HCT116 (cell line): ENCODE measurements at regions not wholly inside any gene's neighbourhood (a gene's known extent, or its start where the extent isn't known, plus 50 kb on each side); places are given as distances from the start of the nearest gene placed in this dataset.

Source experiments
- ATAC-seq: fragments of 200-7000 bp; cut with Tn5 transposase; 2 replicates; pipeline ENCODE4 v1.9.1; 2020; ENCODE audit warnings: mild to moderate bottlenecking, moderate library complexity
- BruUV-seq: library from RNA; stranded (reverse); fragments of 400-500 nt; replicated peaks from 2 replicates; lab custom pipeline; 2021; lab: Mats Ljungman, UMichigan
- CTCF ChIA-PET: fragments of 300-600 bp; sonication (Branson Sonifier 250); formaldehyde crosslinking; loops from one replicate; lab custom pipeline; 2021; ENCODE audit warnings: antibody characterized with exemption; lab: Charles Lee
- POLR2A ChIA-PET: fragments of 300-600, 350-600 bp; sonication (Branson Sonifier 250); formaldehyde crosslinking; loops from one replicate; lab custom pipeline; 2021; ENCODE audit warnings: antibody characterized with exemption; lab: Charles Lee
- RAD21 ChIA-PET, 2 experiments: fragments of 300-600 bp; sonication (Branson Sonifier 250); formaldehyde crosslinking; loops; one replicate each; lab custom pipeline; 2023; ENCODE audit warnings: low total read pairs in 2 of 2; ENCODE audit not compliant: uncharacterized antibody in 2 of 2, unreplicated experiment in 2 of 2, low non-redundant PET in 1 of 2; lab: Charles Lee
- DNase-seq: peaks from one replicate; pipeline ENCODE4 v3.0.0-alpha.2; 2010; ENCODE audit warnings: low read depth, low spot score
- H2AFZ ChIP-seq: fragments of 200-600 bp; shearing (Covaris generic), sonication (generic); 2 replicates; pipeline ENCODE4 v1.6.1; 2017; ENCODE audit warnings: low read depth, mixed run types, mixed read lengths, antibody characterized with exemption, low read length; ENCODE audit not compliant: poor library complexity, severe bottlenecking
- H3K27ac ChIP-seq: 2 replicates; pipeline ENCODE4 v1.5.1; 2012; ENCODE audit warnings: low read depth, low read length
- H3K27me3 ChIP-seq: fragments of 200-600 bp; sonication (generic); 2 replicates; pipeline ENCODE4 v1.6.1; 2016; ENCODE audit warnings: mixed run types, low read length, mixed read lengths; ENCODE audit not compliant: insufficient read depth
- H3K36me3 ChIP-seq, 2 experiments: fragments of 200-500 bp in 1 of 2; fragments of 200-600 bp in 1 of 2; sonication (Bioruptor generic) in 1 of 2; sonication (generic) in 1 of 2; 2 replicates each; pipeline versions ENCODE4 v1.5.1 to v1.6.1; 2014 to 2016; ENCODE audit warnings: low read length in 2 of 2, inconsistent platforms in 1 of 2, mixed read lengths in 1 of 2, mixed run types in 1 of 2; ENCODE audit not compliant: insufficient read depth in 2 of 2, control insufficient read depth in 1 of 2
- H3K4me1 ChIP-seq, 2 experiments: fragments of 200-600 bp in 1 of 2; sonication (generic) in 1 of 2; 2 replicates each; pipeline versions ENCODE4 v1.5.1 to v1.6.1; 2012 to 2017; ENCODE audit warnings: low read length in 2 of 2, inconsistent platforms in 1 of 2, mild to moderate bottlenecking in 1 of 2, mixed read lengths in 1 of 2, mixed run types in 1 of 2, moderate library complexity in 1 of 2; ENCODE audit not compliant: insufficient read depth in 2 of 2, control insufficient read depth in 1 of 2
- H3K4me2 ChIP-seq: fragments of 200-600 bp; sonication (generic); 2 replicates; pipeline ENCODE4 v1.6.1; 2017; ENCODE audit warnings: mixed run types, low read length, mixed read lengths
- H3K4me3 ChIP-seq, 2 experiments: fragments of 200-600 bp in 1 of 2; sonication (generic) in 1 of 2; replicated peaks in 1 of 2; 2 replicates each; pipeline ENCODE4 v1.5.1; 2011 to 2016; ENCODE audit warnings: low read length in 2 of 2, control low read depth in 1 of 2, low read depth in 1 of 2, mild to moderate bottlenecking in 1 of 2, mixed read lengths in 1 of 2, mixed run types in 1 of 2
- H3K79me2 ChIP-seq: fragments of 200-600 bp; sonication (generic); 2 replicates; pipeline ENCODE4 v1.6.1; 2017; ENCODE audit warnings: mild to moderate bottlenecking, mixed run types, low read length, moderate library complexity, mixed read lengths; ENCODE audit not compliant: insufficient read depth
- H3K9ac ChIP-seq: fragments of 200-600 bp; sonication (generic); 2 replicates; pipeline ENCODE4 v1.6.1; 2016; ENCODE audit warnings: low read length, mixed read lengths
- H3K9me2 ChIP-seq: fragments of 200-600 bp; sonication (generic), shearing (Covaris generic); 2 replicates; pipeline ENCODE4 v1.6.1; 2017; ENCODE audit warnings: mixed run types, mild to moderate bottlenecking, moderate library complexity; ENCODE audit not compliant: insufficient read depth
- H3K9me3 ChIP-seq, 2 experiments: fragments of 200-500 bp in 1 of 2; fragments of 200-600 bp in 1 of 2; sonication (Bioruptor generic) in 1 of 2; sonication (generic) in 1 of 2; 2 replicates each; pipeline ENCODE4 v1.6.1; 2014 to 2017; ENCODE audit warnings: low read length in 2 of 2, mixed read lengths in 2 of 2, inconsistent platforms in 1 of 2, low read depth in 1 of 2, mild to moderate bottlenecking in 1 of 2, mixed run types in 1 of 2, moderate library complexity in 1 of 2; ENCODE audit not compliant: control insufficient read depth in 1 of 2, insufficient read depth in 1 of 2
- H4K20me1 ChIP-seq: fragments of 200-600 bp; sonication (generic), shearing (Covaris generic); 2 replicates; pipeline ENCODE4 v1.6.1; 2017; ENCODE audit warnings: mixed run types, mild to moderate bottlenecking, moderate library complexity; ENCODE audit not compliant: insufficient read depth
- CBX3 ChIP-seq: IDR thresholded peaks from 2 replicates; pipeline ENCODE4 v1.6.1; 2012; ENCODE audit warnings: low read depth
- ELF1 ChIP-seq: IDR thresholded peaks from 2 replicates; pipeline ENCODE4 v1.6.1; 2012; ENCODE audit warnings: low read depth, borderline replicate concordance
- EZH2 ChIP-seq: fragments of 200-600 bp; sonication (generic); IDR thresholded peaks from 2 replicates; pipeline ENCODE4 v1.6.1; 2017; ENCODE audit warnings: antibody characterized with exemption, mixed run types
- JUND ChIP-seq: IDR thresholded peaks from 2 replicates; pipeline ENCODE4 v1.6.1; 2012
- POLR2A ChIP-seq: IDR thresholded peaks from 2 replicates; pipeline ENCODE4 v1.7.0; 2011; ENCODE audit warnings: borderline replicate concordance; ENCODE audit not compliant: insufficient read depth, insufficient read length; ENCODE audit errors: extremely low read depth
- POLR2AphosphoS5 ChIP-seq: IDR thresholded peaks from 2 replicates; pipeline ENCODE4 v1.6.1; 2011; ENCODE audit warnings: mild to moderate bottlenecking, low read depth, low read length, moderate library complexity
- RAD21 ChIP-seq: IDR thresholded peaks from 2 replicates; pipeline ENCODE4 v1.6.1; 2012; ENCODE audit warnings: low read depth, mild to moderate bottlenecking
- TCF7L2 ChIP-seq: IDR thresholded peaks from 2 replicates; pipeline ENCODE4 v1.7.0; 2011; ENCODE audit warnings: borderline replicate concordance, inconsistent platforms; ENCODE audit not compliant: insufficient read depth, insufficient read length; ENCODE audit errors: extremely low read depth
- ZFX ChIP-seq: fragments of 450-650 bp; IDR thresholded peaks from 2 replicates; pipeline ENCODE4 v1.6.1; 2017
- intact Hi-C: fragments of 100-400 bp; cut with micrococcal nuclease; formaldehyde crosslinking; loops from 2 replicates; pipeline ENCODE4 v1.10.0; 2022
- TF ChIP-seq, protein P1 (sequence below): IDR thresholded peaks from 2 replicates; pipeline ENCODE4 v1.6.1; 2012; ENCODE audit warnings: low read depth
- TF ChIP-seq, protein P2 (sequence below): IDR thresholded peaks from 2 replicates; pipeline ENCODE4 v1.6.1; 2012

DNA sequence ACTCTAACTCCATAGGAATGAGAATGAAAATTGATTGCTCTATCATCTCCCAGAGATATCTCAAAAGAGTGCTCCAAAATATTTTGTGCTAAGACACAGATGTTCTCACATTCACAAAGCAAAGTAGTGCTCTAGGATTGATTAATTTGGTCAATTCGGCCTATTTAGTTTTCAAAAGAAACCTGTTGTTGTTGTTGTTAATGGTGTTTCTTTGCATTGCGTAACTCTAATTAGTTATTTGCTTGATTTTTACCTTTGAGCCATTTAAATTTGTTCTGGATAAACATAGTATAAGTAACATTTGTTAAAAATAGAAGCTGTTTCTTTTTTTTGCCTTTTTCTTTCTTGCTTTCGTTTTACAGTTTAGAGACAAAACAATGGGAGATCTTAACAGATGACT lies 382.5 kb downstream of the CAAP1 start:
- no peak for DNase-seq
- CTCF ChIA-PET: no interaction called here
- no peak overlapping the region for H3K4me3 ChIP-seq
- no peaks in the 10 kb centered on the region for H4K20me1 ChIP-seq
- H3K27me3 ChIP-seq: no peaks in the 10 kb centered on the region
- POLR2A ChIA-PET: no interaction called here
- no peak for ATAC-seq
- no peaks in the 10 kb centered on the region for H3K36me3 ChIP-seq
- no peaks in the 10 kb centered on the region for H3K79me2 ChIP-seq
- no peak overlapping the region for H3K9ac ChIP-seq
- no TSS peak for BruUV-seq
- RAD21 ChIA-PET: no interaction called here
- H3K9me2 ChIP-seq: no peaks in the 10 kb centered on the region
- H3K4me2 ChIP-seq: no peak overlapping the region
- H2AFZ ChIP-seq: no peak overlapping the region
- no peaks in the 10 kb centered on the region for H3K4me1 ChIP-seq
- intact Hi-C loops: no loop called here
- TF ChIP-seq RAD21 (no peak), POLR2A (no peak), CBX3 (no peak), JUND (no peak), POLR2AphosphoS5 (no peak), EZH2 (no peak), ELF1 (no peak), TCF7L2 (no peak), ZFX (no peak)
- TF ChIP-seq, protein P1, sequence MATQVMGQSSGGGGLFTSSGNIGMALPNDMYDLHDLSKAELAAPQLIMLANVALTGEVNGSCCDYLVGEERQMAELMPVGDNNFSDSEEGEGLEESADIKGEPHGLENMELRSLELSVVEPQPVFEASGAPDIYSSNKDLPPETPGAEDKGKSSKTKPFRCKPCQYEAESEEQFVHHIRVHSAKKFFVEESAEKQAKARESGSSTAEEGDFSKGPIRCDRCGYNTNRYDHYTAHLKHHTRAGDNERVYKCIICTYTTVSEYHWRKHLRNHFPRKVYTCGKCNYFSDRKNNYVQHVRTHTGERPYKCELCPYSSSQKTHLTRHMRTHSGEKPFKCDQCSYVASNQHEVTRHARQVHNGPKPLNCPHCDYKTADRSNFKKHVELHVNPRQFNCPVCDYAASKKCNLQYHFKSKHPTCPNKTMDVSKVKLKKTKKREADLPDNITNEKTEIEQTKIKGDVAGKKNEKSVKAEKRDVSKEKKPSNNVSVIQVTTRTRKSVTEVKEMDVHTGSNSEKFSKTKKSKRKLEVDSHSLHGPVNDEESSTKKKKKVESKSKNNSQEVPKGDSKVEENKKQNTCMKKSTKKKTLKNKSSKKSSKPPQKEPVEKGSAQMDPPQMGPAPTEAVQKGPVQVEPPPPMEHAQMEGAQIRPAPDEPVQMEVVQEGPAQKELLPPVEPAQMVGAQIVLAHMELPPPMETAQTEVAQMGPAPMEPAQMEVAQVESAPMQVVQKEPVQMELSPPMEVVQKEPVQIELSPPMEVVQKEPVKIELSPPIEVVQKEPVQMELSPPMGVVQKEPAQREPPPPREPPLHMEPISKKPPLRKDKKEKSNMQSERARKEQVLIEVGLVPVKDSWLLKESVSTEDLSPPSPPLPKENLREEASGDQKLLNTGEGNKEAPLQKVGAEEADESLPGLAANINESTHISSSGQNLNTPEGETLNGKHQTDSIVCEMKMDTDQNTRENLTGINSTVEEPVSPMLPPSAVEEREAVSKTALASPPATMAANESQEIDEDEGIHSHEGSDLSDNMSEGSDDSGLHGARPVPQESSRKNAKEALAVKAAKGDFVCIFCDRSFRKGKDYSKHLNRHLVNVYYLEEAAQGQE: no peak
- TF ChIP-seq, protein P2, sequence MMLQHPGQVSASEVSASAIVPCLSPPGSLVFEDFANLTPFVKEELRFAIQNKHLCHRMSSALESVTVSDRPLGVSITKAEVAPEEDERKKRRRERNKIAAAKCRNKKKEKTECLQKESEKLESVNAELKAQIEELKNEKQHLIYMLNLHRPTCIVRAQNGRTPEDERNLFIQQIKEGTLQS: no peak
- TF ChIP-seq, all 23 proteins: peak for 0
- Histone ChIP-seq H3K27ac (no peak overlapping the region), H3K9me3 (no peaks in the 10 kb centered on the region)
